GM23338 (cell line): ENCODE measurements at regions not wholly inside any gene's neighbourhood (a gene's known extent, or its start where the extent isn't known, plus 50 kb on each side); places are given as distances from the start of the nearest gene placed in this dataset.

Experiments
- ATAC-seq: fragments of 200-7000 bp; cut with Tn5 transposase; 3 replicates; pipeline ENCODE4 v1.9.1; 2020
- DNase-seq: peaks from one replicate; pipeline ENCODE4 v3.0.0-alpha.2; 2015; ENCODE audit warnings: low spot score
- H2AFZ ChIP-seq: fragments of 200-600 bp; sonication (generic); 2 replicates; pipeline ENCODE4 v1.8.0; 2016; ENCODE audit warnings: antibody characterized with exemption, mild to moderate bottlenecking, moderate library complexity
- H3F3A ChIP-seq: fragments of 200-600 bp; sonication (generic); replicated peaks from 2 replicates; pipeline ENCODE4 v1.8.0; 2017; ENCODE audit warnings: antibody characterized with exemption, mixed run types, low read depth
- H3K27ac ChIP-seq: fragments of 200-600 bp; sonication (generic); 2 replicates; pipeline ENCODE4 v1.6.1; 2016; ENCODE audit warnings: low read depth
- H3K27me3 ChIP-seq: fragments of 200-600 bp; sonication (generic); 2 replicates; pipeline ENCODE4 v1.8.0; 2016; ENCODE audit warnings: mild to moderate bottlenecking, mixed run types, moderate library complexity; ENCODE audit not compliant: insufficient read depth
- H3K36me3 ChIP-seq: fragments of 200-600 bp; sonication (generic); 2 replicates; pipeline ENCODE4 v1.8.0; 2016; ENCODE audit warnings: mild to moderate bottlenecking; ENCODE audit not compliant: insufficient read depth
- H3K4me1 ChIP-seq: fragments of 200-600 bp; sonication (generic); 2 replicates; pipeline ENCODE4 v1.8.0; 2016; ENCODE audit warnings: mild to moderate bottlenecking, moderate library complexity; ENCODE audit not compliant: insufficient read depth
- H3K4me2 ChIP-seq: fragments of 200-600 bp; sonication (generic); 2 replicates; pipeline ENCODE4 v1.7.1; 2017; ENCODE audit warnings: mixed run types
- H3K4me3 ChIP-seq: fragments of 200-600 bp; sonication (generic); 2 replicates; pipeline ENCODE4 v1.6.1; 2016; ENCODE audit warnings: mixed run types
- H3K79me2 ChIP-seq: fragments of 200-600 bp; sonication (generic); replicated peaks from 2 replicates; pipeline ENCODE4 v1.8.0; 2017; ENCODE audit warnings: mild to moderate bottlenecking; ENCODE audit not compliant: insufficient read depth
- H3K9me2 ChIP-seq: fragments of 200-600 bp; sonication (generic); 2 replicates; pipeline ENCODE4 v1.8.0; 2017; ENCODE audit not compliant: insufficient read depth
- H4K20me1 ChIP-seq: fragments of 200-600 bp; sonication (generic); replicated peaks from 2 replicates; pipeline ENCODE4 v1.8.0; 2017; ENCODE audit warnings: mild to moderate bottlenecking; ENCODE audit not compliant: insufficient read depth
- H3K27ac Mint-ChIP-seq: 2 replicates; pipeline ENCODE4 v1.8.0; 2020; ENCODE audit warnings: inconsistent platforms, mild to moderate bottlenecking, moderate library complexity, mixed read lengths
- H3K27me3 Mint-ChIP-seq: 3 replicates; pipeline ENCODE4 v1.8.0; 2022; ENCODE audit warnings: low read depth, mild to moderate bottlenecking, moderate library complexity, mixed read lengths, inconsistent platforms; ENCODE audit not compliant: insufficient read depth, poor library complexity
- H3K36me3 Mint-ChIP-seq: 3 replicates; pipeline ENCODE4 v1.8.0; 2021; ENCODE audit warnings: low read depth, mild to moderate bottlenecking, inconsistent platforms, moderate library complexity, mixed read lengths
- H3K4me1 Mint-ChIP-seq: 3 replicates; pipeline ENCODE4 v1.8.0; 2020; ENCODE audit warnings: mild to moderate bottlenecking, inconsistent platforms, mixed read lengths
- H3K4me3 Mint-ChIP-seq: 3 replicates; pipeline ENCODE4 v1.8.0; 2021; ENCODE audit warnings: moderate library complexity, mild to moderate bottlenecking, inconsistent platforms, mixed read lengths
- H3K9me3 Mint-ChIP-seq: 3 replicates; pipeline ENCODE4 v1.8.0; 2020; ENCODE audit warnings: moderate library complexity, mild to moderate bottlenecking, inconsistent platforms, mixed read lengths
- CREB1 ChIP-seq: fragments of 250-450 bp; sonication (Bioruptor Pico); IDR thresholded peaks from 2 replicates; pipeline ENCODE4 v1.5.0; 2020; ENCODE audit warnings: low read depth, mild to moderate bottlenecking, moderate library complexity
- EZH2 ChIP-seq: fragments of 200-600 bp; sonication (generic); IDR thresholded peaks from one replicate; pipeline ENCODE4 v1.8.0; 2017; ENCODE audit warnings: antibody characterized with exemption, mild to moderate bottlenecking, low read depth; ENCODE audit not compliant: unreplicated experiment
- EZH2phosphoT487 ChIP-seq: fragments of 200-600 bp; sonication (generic); IDR thresholded peaks from one replicate; pipeline ENCODE4 v1.8.1; 2018; ENCODE audit warnings: antibody characterized with exemption; ENCODE audit not compliant: unreplicated experiment
- JUNB ChIP-seq: IDR thresholded peaks from one replicate; pipeline ENCODE4 v1.6.1; 2016; ENCODE audit warnings: antibody characterized with exemption; ENCODE audit not compliant: unreplicated experiment
- NANOG ChIP-seq: IDR thresholded peaks from 2 replicates; pipeline ENCODE4 v1.6.1; 2016; ENCODE audit warnings: antibody characterized with exemption, borderline replicate concordance
- STAT1 ChIP-seq: IDR thresholded peaks from one replicate; pipeline ENCODE4 v1.6.1; 2016; ENCODE audit warnings: antibody characterized with exemption; ENCODE audit not compliant: unreplicated experiment
- ZNF331 ChIP-seq: fragments of 250-450 bp; sonication (Bioruptor Pico); IDR thresholded peaks from 2 replicates; pipeline ENCODE4 v1.5.0; 2020; ENCODE audit warnings: low read depth, mild to moderate bottlenecking, moderate library complexity
- TF ChIP-seq, protein P1 (sequence below): fragments of 250-450 bp; sonication (Bioruptor Pico); IDR thresholded peaks from 2 replicates; pipeline ENCODE4 v1.5.0; 2020; ENCODE audit warnings: mild to moderate bottlenecking, moderate library complexity
- TF ChIP-seq, protein P2 (sequence below): IDR thresholded peaks from 2 replicates; pipeline ENCODE4 v1.6.1; 2016; ENCODE audit warnings: antibody characterized with exemption
- TF ChIP-seq, protein P3 (sequence below), 2 experiments: fragments of 200-600 bp in 1 of 2; sonication (generic) in 1 of 2; conservative IDR thresholded peaks; 2 replicates each; pipeline versions ENCODE4 v1.5.1 to v1.6.1; 2016 to 2017; ENCODE audit warnings: antibody characterized with exemption in 2 of 2, low read depth in 2 of 2, mild to moderate bottlenecking in 2 of 2, moderate library complexity in 1 of 2

DNA sequence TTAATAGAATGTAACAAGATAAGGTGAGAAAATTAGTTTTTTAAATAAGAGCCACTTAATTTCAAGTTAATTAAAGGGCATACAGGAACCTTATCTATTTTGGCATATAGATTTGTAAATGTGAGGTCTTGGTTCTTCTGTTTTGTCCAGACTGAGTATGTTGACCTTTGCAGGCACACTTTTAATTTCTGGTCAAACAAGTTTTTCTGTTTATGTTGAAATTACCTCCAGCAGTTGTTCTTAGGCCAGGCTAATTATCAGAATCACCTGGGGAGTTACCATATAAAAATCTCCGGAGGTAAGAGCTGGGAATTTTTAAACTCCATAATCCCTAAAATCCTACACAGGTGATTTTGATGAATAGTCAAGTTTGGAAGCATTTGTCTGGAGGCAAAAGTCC lies 227.4 kb upstream of the ANKRD50 start (continued):
- TF ChIP-seq, protein P1, sequence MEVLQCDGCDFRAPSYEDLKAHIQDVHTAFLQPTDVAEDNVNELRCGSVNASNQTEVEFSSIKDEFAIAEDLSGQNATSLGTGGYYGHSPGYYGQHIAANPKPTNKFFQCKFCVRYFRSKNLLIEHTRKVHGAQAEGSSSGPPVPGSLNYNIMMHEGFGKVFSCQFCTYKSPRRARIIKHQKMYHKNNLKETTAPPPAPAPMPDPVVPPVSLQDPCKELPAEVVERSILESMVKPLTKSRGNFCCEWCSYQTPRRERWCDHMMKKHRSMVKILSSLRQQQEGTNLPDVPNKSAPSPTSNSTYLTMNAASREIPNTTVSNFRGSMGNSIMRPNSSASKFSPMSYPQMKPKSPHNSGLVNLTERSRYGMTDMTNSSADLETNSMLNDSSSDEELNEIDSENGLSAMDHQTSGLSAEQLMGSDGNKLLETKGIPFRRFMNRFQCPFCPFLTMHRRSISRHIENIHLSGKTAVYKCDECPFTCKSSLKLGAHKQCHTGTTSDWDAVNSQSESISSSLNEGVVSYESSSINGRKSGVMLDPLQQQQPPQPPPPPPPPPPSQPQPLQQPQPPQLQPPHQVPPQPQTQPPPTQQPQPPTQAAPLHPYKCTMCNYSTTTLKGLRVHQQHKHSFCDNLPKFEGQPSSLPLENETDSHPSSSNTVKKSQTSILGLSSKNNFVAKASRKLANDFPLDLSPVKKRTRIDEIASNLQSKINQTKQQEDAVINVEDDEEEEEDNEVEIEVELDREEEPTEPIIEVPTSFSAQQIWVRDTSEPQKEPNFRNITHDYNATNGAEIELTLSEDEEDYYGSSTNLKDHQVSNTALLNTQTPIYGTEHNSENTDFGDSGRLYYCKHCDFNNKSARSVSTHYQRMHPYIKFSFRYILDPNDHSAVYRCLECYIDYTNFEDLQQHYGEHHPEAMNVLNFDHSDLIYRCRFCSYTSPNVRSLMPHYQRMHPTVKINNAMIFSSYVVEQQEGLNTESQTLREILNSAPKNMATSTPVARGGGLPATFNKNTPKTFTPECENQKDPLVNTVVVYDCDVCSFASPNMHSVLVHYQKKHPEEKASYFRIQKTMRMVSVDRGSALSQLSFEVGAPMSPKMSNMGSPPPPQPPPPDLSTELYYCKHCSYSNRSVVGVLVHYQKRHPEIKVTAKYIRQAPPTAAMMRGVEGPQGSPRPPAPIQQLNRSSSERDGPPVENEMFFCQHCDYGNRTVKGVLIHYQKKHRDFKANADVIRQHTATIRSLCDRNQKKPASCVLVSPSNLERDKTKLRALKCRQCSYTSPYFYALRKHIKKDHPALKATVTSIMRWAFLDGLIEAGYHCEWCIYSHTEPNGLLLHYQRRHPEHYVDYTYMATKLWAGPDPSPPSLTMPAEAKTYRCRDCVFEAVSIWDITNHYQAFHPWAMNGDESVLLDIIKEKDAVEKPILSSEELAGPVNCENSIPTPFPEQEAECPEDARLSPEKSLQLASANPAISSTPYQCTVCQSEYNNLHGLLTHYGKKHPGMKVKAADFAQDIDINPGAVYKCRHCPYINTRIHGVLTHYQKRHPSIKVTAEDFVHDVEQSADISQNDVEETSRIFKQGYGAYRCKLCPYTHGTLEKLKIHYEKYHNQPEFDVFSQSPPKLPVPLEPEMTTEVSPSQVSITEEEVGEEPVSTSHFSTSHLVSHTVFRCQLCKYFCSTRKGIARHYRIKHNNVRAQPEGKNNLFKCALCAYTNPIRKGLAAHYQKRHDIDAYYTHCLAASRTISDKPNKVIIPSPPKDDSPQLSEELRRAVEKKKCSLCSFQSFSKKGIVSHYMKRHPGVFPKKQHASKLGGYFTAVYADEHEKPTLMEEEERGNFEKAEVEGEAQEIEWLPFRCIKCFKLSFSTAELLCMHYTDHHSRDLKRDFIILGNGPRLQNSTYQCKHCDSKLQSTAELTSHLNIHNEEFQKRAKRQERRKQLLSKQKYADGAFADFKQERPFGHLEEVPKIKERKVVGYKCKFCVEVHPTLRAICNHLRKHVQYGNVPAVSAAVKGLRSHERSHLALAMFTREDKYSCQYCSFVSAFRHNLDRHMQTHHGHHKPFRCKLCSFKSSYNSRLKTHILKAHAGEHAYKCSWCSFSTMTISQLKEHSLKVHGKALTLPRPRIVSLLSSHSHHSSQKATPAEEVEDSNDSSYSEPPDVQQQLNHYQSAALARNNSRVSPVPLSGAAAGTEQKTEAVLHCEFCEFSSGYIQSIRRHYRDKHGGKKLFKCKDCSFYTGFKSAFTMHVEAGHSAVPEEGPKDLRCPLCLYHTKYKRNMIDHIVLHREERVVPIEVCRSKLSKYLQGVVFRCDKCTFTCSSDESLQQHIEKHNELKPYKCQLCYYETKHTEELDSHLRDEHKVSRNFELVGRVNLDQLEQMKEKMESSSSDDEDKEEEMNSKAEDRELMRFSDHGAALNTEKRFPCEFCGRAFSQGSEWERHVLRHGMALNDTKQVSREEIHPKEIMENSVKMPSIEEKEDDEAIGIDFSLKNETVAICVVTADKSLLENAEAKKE: no peak

DNA sequence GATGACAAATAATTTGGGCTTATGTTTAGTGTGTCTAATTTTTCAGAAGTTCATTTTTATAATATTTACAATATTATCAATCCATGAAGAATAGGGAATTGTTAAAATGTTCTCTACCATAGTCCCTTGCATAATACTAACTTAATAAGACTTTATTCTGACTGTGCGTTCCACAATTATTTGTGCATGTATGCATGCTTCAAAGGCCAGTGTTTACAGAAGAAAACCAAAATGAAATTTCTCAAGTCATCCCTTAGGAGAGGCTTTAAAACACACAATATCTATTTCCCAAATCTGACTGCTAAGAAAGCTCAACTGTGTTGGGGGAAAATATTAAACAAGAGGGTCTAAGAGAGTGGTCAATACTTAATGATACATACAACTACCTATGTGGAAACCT lies 226.3 kb upstream of the ANKRD50 start:
- Histone ChIP-seq H3F3A (no peaks in the 10 kb centered on the region), H3K9me2 (no peaks in the 10 kb centered on the region), H3K4me3 (no peak overlapping the region), H3K79me2 (no peaks in the 10 kb centered on the region), H4K20me1 (no peaks in the 10 kb centered on the region), H3K27ac (no peak overlapping the region), H3K27me3 (no peaks in the 10 kb centered on the region), H2AFZ (no peak overlapping the region), H3K4me2 (no peak overlapping the region), H3K4me1 (peaks cover 15% of the 10 kb centered on the region), H3K36me3 (no peaks in the 10 kb centered on the region)
- Mint-ChIP-seq H3K27me3 (no peaks in the 10 kb centered on the region), H3K4me1 (peaks cover 29% of the 10 kb centered on the region), H3K4me3 (no peak overlapping the region), H3K9me3 (no peaks in the 10 kb centered on the region), H3K36me3 (no peaks in the 10 kb centered on the region), H3K27ac (no peak overlapping the region)
- DNase-seq (no peak), ATAC-seq (no peak)
- TF ChIP-seq, protein P2, sequence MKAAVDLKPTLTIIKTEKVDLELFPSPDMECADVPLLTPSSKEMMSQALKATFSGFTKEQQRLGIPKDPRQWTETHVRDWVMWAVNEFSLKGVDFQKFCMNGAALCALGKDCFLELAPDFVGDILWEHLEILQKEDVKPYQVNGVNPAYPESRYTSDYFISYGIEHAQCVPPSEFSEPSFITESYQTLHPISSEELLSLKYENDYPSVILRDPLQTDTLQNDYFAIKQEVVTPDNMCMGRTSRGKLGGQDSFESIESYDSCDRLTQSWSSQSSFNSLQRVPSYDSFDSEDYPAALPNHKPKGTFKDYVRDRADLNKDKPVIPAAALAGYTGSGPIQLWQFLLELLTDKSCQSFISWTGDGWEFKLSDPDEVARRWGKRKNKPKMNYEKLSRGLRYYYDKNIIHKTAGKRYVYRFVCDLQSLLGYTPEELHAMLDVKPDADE: no peak
- TF ChIP-seq CREB1 (CRISPR knock-in tag) (no peak), STAT1 (no peak), EZH2phosphoT487 (no peak), ZNF331 (CRISPR knock-in tag) (no peak), NANOG (no peak), EZH2 (no peak), JUNB (no peak)
- TF ChIP-seq, protein P3, sequence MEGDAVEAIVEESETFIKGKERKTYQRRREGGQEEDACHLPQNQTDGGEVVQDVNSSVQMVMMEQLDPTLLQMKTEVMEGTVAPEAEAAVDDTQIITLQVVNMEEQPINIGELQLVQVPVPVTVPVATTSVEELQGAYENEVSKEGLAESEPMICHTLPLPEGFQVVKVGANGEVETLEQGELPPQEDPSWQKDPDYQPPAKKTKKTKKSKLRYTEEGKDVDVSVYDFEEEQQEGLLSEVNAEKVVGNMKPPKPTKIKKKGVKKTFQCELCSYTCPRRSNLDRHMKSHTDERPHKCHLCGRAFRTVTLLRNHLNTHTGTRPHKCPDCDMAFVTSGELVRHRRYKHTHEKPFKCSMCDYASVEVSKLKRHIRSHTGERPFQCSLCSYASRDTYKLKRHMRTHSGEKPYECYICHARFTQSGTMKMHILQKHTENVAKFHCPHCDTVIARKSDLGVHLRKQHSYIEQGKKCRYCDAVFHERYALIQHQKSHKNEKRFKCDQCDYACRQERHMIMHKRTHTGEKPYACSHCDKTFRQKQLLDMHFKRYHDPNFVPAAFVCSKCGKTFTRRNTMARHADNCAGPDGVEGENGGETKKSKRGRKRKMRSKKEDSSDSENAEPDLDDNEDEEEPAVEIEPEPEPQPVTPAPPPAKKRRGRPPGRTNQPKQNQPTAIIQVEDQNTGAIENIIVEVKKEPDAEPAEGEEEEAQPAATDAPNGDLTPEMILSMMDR (conservative IDR thresholded peaks at IDR 0.05; ENCODE audit: low read depth in 2 of 2): no peak
